ENCODE measurements at regions not wholly inside any gene's neighbourhood (a gene's known extent, or its start where the extent isn't known, plus 50 kb on each side); places are given as distances from the start of the nearest gene placed in this dataset.
A peak's percentile ranks its signal among the peaks of the same experiment; 100 is the strongest.
"Not testable (repeated sequence)": the region's sequence is repeated elsewhere in the genome, so short reads cannot be mapped to it uniquely, and the experiment has no call there.

GRCh38 chr18:78792736-78793135, 186.9 kb upstream of the SALL3 start:
- DNase-seq (ENCODE audit: low spot score): peak; percentile 36
- intact Hi-C loops (cut with DNase I): no loop called here

- intact Hi-C loops (cut with DNase I): no loop called here
- peak; percentile 49 for DNase-seq (ENCODE audit: low spot score)
Observed at GRCh38 chr18:78793313-78794070, 186.1 kb upstream of the SALL3 start.

- peak; percentile 58 for DNase-seq (ENCODE audit: low spot score)
Observed at GRCh38 chr18:78794071-78794430, 185.6 kb upstream of the SALL3 start.

GRCh38 chr18:78796693-78797455, 182.7 kb upstream of the SALL3 start:
- intact Hi-C loops (cut with DNase I): no loop called here
- DNase-seq (ENCODE audit: low spot score): peak; percentile 66

More at GRCh38 chr18:78794071-78794430, 185.6 kb upstream of the SALL3 start:
- intact Hi-C loops (cut with DNase I): no loop called here

GRCh38 chr18:78797499-78797898, 182.1 kb upstream of the SALL3 start:
- intact Hi-C loops (cut with DNase I): no loop called here
- DNase-seq (ENCODE audit: low spot score): peak; percentile 24

GRCh38 chr18:78798402-78799175, 181.0 kb upstream of the SALL3 start:
- DNase-seq (ENCODE audit: low spot score): peak; percentile 71
- intact Hi-C loops (cut with DNase I): no loop called here

- peak; percentile 50 for DNase-seq (ENCODE audit: low spot score)
- intact Hi-C loops (cut with DNase I): no loop called here
Observed at GRCh38 chr18:78799382-78800089, 180.1 kb upstream of the SALL3 start.

- DNase-seq (ENCODE audit: low spot score): peak; percentile 51
- intact Hi-C loops (cut with DNase I): not testable (repeated sequence)
Observed at GRCh38 chr18:78800102-78800851, 179.3 kb upstream of the SALL3 start.

GRCh38 chr18:78801011-78801410, 178.6 kb upstream of the SALL3 start:
- intact Hi-C loops (cut with DNase I): no loop called here
- no peak for DNase-seq (ENCODE audit: low spot score)

- intact Hi-C loops (cut with DNase I): no loop called here
- peak; percentile 15 for DNase-seq (ENCODE audit: low spot score)
Observed at GRCh38 chr18:78803104-78803503, 176.5 kb upstream of the SALL3 start.

GRCh38 chr18:78804206-78805030, 175.2 kb upstream of the SALL3 start:
- DNase-seq (ENCODE audit: low spot score): peak; percentile 66
- intact Hi-C loops (cut with DNase I): no loop called here

- peak; percentile 26 for DNase-seq (ENCODE audit: low spot score)
- intact Hi-C loops (cut with DNase I): no loop called here
Observed at GRCh38 chr18:78805840-78806239, 173.8 kb upstream of the SALL3 start.

- peak; percentile 27 for DNase-seq (ENCODE audit: low spot score)
- intact Hi-C loops (cut with DNase I): no loop called here
Observed at GRCh38 chr18:78807668-78808067, 171.9 kb upstream of the SALL3 start.

GRCh38 chr18:78809845-78810244, 169.8 kb upstream of the SALL3 start:
- no peak for DNase-seq (ENCODE audit: low spot score)

GRCh38 chr18:78810706-78811105, 168.9 kb upstream of the SALL3 start:
- no peak for DNase-seq (ENCODE audit: low spot score)
- intact Hi-C loops (cut with DNase I): no loop called here

More at GRCh38 chr18:78809845-78810244, 169.8 kb upstream of the SALL3 start:
- intact Hi-C loops (cut with DNase I): no loop called here

- intact Hi-C loops (cut with DNase I): no loop called here
- DNase-seq (ENCODE audit: low spot score): no peak
Observed at GRCh38 chr18:78812067-78812466, 167.6 kb upstream of the SALL3 start.

GRCh38 chr18:78813156-78813555, 166.5 kb upstream of the SALL3 start:
- DNase-seq (ENCODE audit: low spot score): peak; percentile 62
- intact Hi-C loops (cut with DNase I): no loop called here
